Endothelial cell of umbilical vein (primary cell): ENCODE measurements at regions not wholly inside any gene's neighbourhood (a gene's known extent, or its start where the extent isn't known, plus 50 kb on each side); places are given as distances from the start of the nearest gene placed in this dataset.

ENCODE experiments used
- BruUV-seq: library from RNA; stranded (reverse); fragments of 400-500 nt; replicated peaks from 2 replicates; lab custom pipeline; 2021; lab: Mats Ljungman, UMichigan
- CTCF ChIA-PET: fragments of 300-600, 350-600 bp; sonication (Branson Sonifier 250); formaldehyde crosslinking; loops from one replicate; lab custom pipeline; 2021; ENCODE audit warnings: antibody characterized with exemption, inconsistent platforms; lab: Charles Lee
- POLR2A ChIA-PET: fragments of 300-600, 350-600 bp; sonication (Branson Sonifier 250); formaldehyde crosslinking; loops from one replicate; lab custom pipeline; 2021; ENCODE audit warnings: antibody characterized with exemption, inconsistent platforms; lab: Charles Lee
- DNase-seq: peaks from one replicate; pipeline ENCODE4 v3.0.0-alpha.2; 2011; ENCODE audit warnings: low read depth, low spot score
- FAIRE-seq: peaks from 2 replicates; lab custom pipeline; 2011; peaks lifted over from hg19 to GRCh38; lab: Jason Lieb, UNC
- H2AFZ ChIP-seq: 2 replicates; pipeline ENCODE4 v1.6.0; 2012; ENCODE audit warnings: low read depth, low read length, control low read depth, inconsistent platforms
- H3K27ac ChIP-seq: 2 replicates; pipeline ENCODE4 v1.5.1; 2011; ENCODE audit warnings: low read depth, mild to moderate bottlenecking, control low read depth, low read length, moderate library complexity; ENCODE audit not compliant: insufficient read depth
- H3K27me3 ChIP-seq, 2 experiments: 2 replicates each; pipeline versions ENCODE4 v1.6.0 to v1.6.1; 2011; ENCODE audit warnings: low read length in 2 of 2, mixed read lengths in 1 of 2; ENCODE audit not compliant: control insufficient read depth in 2 of 2, insufficient read depth in 2 of 2
- H3K36me3 ChIP-seq, 2 experiments: 2 replicates in 1 of 2; 3 replicates in 1 of 2; pipeline ENCODE4 v1.5.1; 2011; ENCODE audit warnings: low read length in 2 of 2, mild to moderate bottlenecking in 1 of 2, moderate library complexity in 1 of 2; ENCODE audit not compliant: control insufficient read depth in 2 of 2, insufficient read depth in 2 of 2; ENCODE audit errors: extremely low read depth in 1 of 2
- H3K4me1 ChIP-seq: 3 replicates; pipeline ENCODE4 v1.5.1; 2011; ENCODE audit warnings: mild to moderate bottlenecking, low read length; ENCODE audit not compliant: control insufficient read depth, insufficient read depth; ENCODE audit errors: extremely low read depth
- H3K4me2 ChIP-seq: 2 replicates; pipeline ENCODE4 v1.6.1; 2011; ENCODE audit warnings: low read length, control low read depth, mixed read lengths; ENCODE audit not compliant: insufficient read depth
- H3K4me3 ChIP-seq, 3 experiments: fragments of 200-600 bp in 1 of 3; sonication (generic), shearing (Covaris generic) in 1 of 3; replicated peaks in 1 of 3; 2 replicates each; pipeline ENCODE4 v1.5.1; 2011 to 2016; ENCODE audit warnings: control low read depth in 3 of 3, low read length in 3 of 3, mild to moderate bottlenecking in 2 of 3, inconsistent platforms in 1 of 3, low read depth in 1 of 3, moderate library complexity in 1 of 3; ENCODE audit not compliant: insufficient read depth in 1 of 3
- H3K79me2 ChIP-seq: 2 replicates; pipeline ENCODE4 v1.6.0; 2012; ENCODE audit warnings: low read length, inconsistent platforms; ENCODE audit not compliant: control insufficient read depth, insufficient read depth
- H3K9ac ChIP-seq: replicated peaks from 2 replicates; pipeline ENCODE3; 2011; ENCODE audit warnings: low read length, control low read depth; ENCODE audit not compliant: insufficient read depth; ENCODE audit errors: extremely low read depth
- H3K9me1 ChIP-seq: replicated peaks from 3 replicates; pipeline ENCODE4 v1.6.0; 2011; ENCODE audit warnings: mild to moderate bottlenecking, low read length; ENCODE audit not compliant: control insufficient read depth, insufficient read depth; ENCODE audit errors: extremely low read depth
- H3K9me3 ChIP-seq: replicated peaks from 2 replicates; pipeline ENCODE4 v1.5.1; 2012; ENCODE audit warnings: low read length, inconsistent platforms; ENCODE audit not compliant: control insufficient read depth, insufficient read depth
- H4K20me1 ChIP-seq: replicated peaks from 2 replicates; pipeline ENCODE3; 2011; ENCODE audit warnings: mild to moderate bottlenecking, low read length; ENCODE audit not compliant: control insufficient read depth, insufficient read depth; ENCODE audit errors: extremely low read depth
- CTCF ChIP-seq, 2 donors: IDR thresholded peaks; 1 replicate in 1 of 2; 2 replicates in 1 of 2; pipeline ENCODE4 v1.5.1; 2011; ENCODE audit warnings: low read length in 2 of 2, mild to moderate bottlenecking in 2 of 2, moderate library complexity in 2 of 2, control low read depth in 1 of 2, inconsistent platforms in 1 of 2, low read depth in 1 of 2; ENCODE audit not compliant: insufficient read depth in 1 of 2; ENCODE audit errors: extremely low read depth in 1 of 2
- EZH2 ChIP-seq: IDR thresholded peaks from 2 replicates; pipeline ENCODE4 v1.6.1; 2012; ENCODE audit warnings: borderline replicate concordance, low read depth, mild to moderate bottlenecking, moderate library complexity, low read length, inconsistent platforms; ENCODE audit not compliant: severe bottlenecking
- FOS ChIP-seq: IDR thresholded peaks from 2 replicates; pipeline ENCODE4 v1.6.1; 2011; ENCODE audit warnings: mild to moderate bottlenecking, low read length, moderate library complexity, borderline replicate concordance; ENCODE audit not compliant: insufficient read depth
- GATA2 ChIP-seq: IDR thresholded peaks from 2 replicates; pipeline ENCODE4 v1.7.0; 2011; ENCODE audit warnings: low read depth, mild to moderate bottlenecking, moderate library complexity, mixed read lengths, low read length; ENCODE audit not compliant: insufficient read length, insufficient read depth
- JUN ChIP-seq: IDR thresholded peaks from 2 replicates; pipeline ENCODE4 v1.6.1; 2011; ENCODE audit warnings: borderline replicate concordance, low read depth; ENCODE audit not compliant: insufficient read length, insufficient read depth
- MYC ChIP-seq: IDR thresholded peaks from one replicate; pipeline ENCODE4 v1.6.1; 2011; ENCODE audit warnings: mild to moderate bottlenecking, low read depth, low read length
- POLR2A ChIP-seq: IDR thresholded peaks from 2 replicates; pipeline ENCODE4 v1.6.1; 2012; ENCODE audit warnings: low read depth, mild to moderate bottlenecking, control low read depth, low read length
- POLR2AphosphoS5 ChIP-seq: IDR thresholded peaks from 2 replicates; pipeline ENCODE4 v1.6.1; 2012; ENCODE audit warnings: low read depth, mild to moderate bottlenecking, control low read depth, low read length, moderate library complexity; ENCODE audit not compliant: insufficient read depth
- dilution Hi-C: fragments of 300-500 bp; cut with MboI; formaldehyde crosslinking; loops from one replicate; pipeline ENCODE4 v1.15.0; 2019; ENCODE audit warnings: low sequenced_read_pairs; ENCODE audit not compliant: extremely low pct_ligation_motif_present
- intact Hi-C: fragments of 100-400 bp; cut with micrococcal nuclease; formaldehyde crosslinking; loops from one replicate; pipeline ENCODE4 v1.10.0; 2022
- TF ChIP-seq, protein P1 (sequence below): IDR thresholded peaks from 2 replicates; pipeline ENCODE4 v1.6.1; 2011; ENCODE audit not compliant: insufficient read depth, insufficient read length

- intact Hi-C loops (no loop called here), dilution Hi-C loops (no loop called here)
- no peak for DNase-seq
- Histone ChIP-seq H3K9me1 (no peaks in the 10 kb centered on the region), H4K20me1 (no peaks in the 10 kb centered on the region), H3K27ac (no peak overlapping the region), H2AFZ (no peak overlapping the region), H3K79me2 (no peaks in the 10 kb centered on the region), H3K4me3 (no peak overlapping the region), H3K36me3 (no peaks in the 10 kb centered on the region), H3K27me3 (no peaks in the 10 kb centered on the region), H3K9me3 (no peaks in the 10 kb centered on the region), H3K4me1 (no peaks in the 10 kb centered on the region), H3K9ac (no peak overlapping the region), H3K4me2 (no peak overlapping the region)
- ChIA-PET POLR2A (no interaction called here), CTCF (no interaction called here)
- TF ChIP-seq POLR2AphosphoS5 (no peak), JUN (no peak), POLR2A (no peak), EZH2 (no peak), CTCF (IDR thresholded peaks at IDR 0.05; ENCODE audit: extremely low read depth in 1 of 2, insufficient read depth in 1 of 2, low read depth in 1 of 2, low read length in 2 of 2) (no peak), FOS (no peak), GATA2 (no peak), MYC (no peak)
- TF ChIP-seq, protein P1, sequence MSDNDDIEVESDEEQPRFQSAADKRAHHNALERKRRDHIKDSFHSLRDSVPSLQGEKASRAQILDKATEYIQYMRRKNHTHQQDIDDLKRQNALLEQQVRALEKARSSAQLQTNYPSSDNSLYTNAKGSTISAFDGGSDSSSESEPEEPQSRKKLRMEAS, result no peak
- FAIRE-seq, result no peak
- BruUV-seq, result no TSS peak
Measured at GRCh38 chr4:35250331-35250730, 994.0 kb downstream of the ARAP2 start.
